HG02981 (cell line): ENCODE measurements at regions not wholly inside any gene's neighbourhood (a gene's known extent, or its start where the extent isn't known, plus 50 kb on each side); places are given as distances from the start of the nearest gene placed in this dataset.

Experiments used
- ATAC-seq: cut with Tn5 transposase; IDR thresholded peaks from one replicate; pipeline ENCODE4 v1.9.1; 2021; ENCODE audit warnings: mild to moderate bottlenecking, moderate library complexity; ENCODE audit not compliant: unreplicated experiment

DNA sequence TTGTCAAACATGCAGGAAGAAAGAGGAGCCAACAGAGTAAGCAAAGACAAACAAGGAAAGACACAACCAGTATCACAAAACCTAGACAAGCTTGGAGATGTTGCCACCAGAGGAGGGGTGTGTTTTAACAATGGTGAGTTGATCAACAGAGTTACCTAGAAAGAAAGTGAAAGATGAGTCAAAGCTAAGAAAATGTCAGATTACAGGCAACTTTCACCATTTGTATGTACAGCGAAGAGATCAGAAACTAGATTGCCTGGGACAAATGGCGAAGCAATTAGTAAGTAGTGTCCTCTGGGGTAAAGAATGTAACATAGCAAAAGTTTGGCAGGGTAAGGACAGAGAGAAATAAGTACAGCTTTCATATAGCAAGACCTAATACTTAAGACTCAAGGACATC is 51.6 kb upstream of the POU3F2 start:
- no peak for ATAC-seq

DNA sequence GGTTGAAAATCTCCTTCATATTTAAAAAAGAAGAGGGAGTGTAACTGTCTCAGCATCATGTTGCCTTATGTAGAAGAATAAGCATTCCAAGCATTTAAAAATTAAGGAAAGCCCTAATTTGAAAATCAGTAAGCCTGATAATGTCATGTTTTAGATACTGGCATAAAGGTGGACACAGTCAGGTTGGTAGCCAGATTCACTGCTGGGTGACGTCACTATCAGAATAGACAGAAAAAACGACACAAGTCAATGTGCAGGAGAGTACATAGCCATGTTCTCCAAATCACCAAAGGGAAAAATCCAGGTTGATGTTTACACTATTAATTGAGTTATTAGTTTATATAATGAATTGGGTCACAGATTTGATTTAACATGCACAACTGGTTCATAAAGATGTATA is 50.8 kb upstream of the POU3F2 start:
- no peak for ATAC-seq
